ENCODE measurements at regions not wholly inside any gene's neighbourhood (a gene's known extent, or its start where the extent isn't known, plus 50 kb on each side); places are given as distances from the start of the nearest gene placed in this dataset.

GRCh38 chr20:22383156-22383555 is 201.2 kb downstream of the FOXA2 start:
- no peak for TF ChIP-seq RHOXF2B (CRISPR knock-in tag; conservative IDR thresholded peaks at IDR 0.05)
- no peak for TF ChIP-seq E2F6 (IDR thresholded peaks at IDR 0.05; ENCODE audit: borderline replicate concordance in 1 of 2, extremely low read depth in 1 of 2, insufficient read depth in 1 of 2, insufficient read length in 1 of 2, low read depth in 1 of 2, low read length in 1 of 2, poor library complexity in 1 of 2, severe bottlenecking in 1 of 2)
- TF ChIP-seq, protein P1, sequence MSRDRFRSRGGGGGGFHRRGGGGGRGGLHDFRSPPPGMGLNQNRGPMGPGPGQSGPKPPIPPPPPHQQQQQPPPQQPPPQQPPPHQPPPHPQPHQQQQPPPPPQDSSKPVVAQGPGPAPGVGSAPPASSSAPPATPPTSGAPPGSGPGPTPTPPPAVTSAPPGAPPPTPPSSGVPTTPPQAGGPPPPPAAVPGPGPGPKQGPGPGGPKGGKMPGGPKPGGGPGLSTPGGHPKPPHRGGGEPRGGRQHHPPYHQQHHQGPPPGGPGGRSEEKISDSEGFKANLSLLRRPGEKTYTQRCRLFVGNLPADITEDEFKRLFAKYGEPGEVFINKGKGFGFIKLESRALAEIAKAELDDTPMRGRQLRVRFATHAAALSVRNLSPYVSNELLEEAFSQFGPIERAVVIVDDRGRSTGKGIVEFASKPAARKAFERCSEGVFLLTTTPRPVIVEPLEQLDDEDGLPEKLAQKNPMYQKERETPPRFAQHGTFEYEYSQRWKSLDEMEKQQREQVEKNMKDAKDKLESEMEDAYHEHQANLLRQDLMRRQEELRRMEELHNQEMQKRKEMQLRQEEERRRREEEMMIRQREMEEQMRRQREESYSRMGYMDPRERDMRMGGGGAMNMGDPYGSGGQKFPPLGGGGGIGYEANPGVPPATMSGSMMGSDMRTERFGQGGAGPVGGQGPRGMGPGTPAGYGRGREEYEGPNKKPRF (IDR thresholded peaks at IDR 0.05; ENCODE audit: low read depth, low read length): no peak
- TF ChIP-seq SLC30A9 (CRISPR knock-in tag; IDR thresholded peaks at IDR 0.05): no peak
- no peak for TF ChIP-seq PML (IDR thresholded peaks at IDR 0.05; ENCODE audit: low read length)
- no peak for TF ChIP-seq CEBPB (tag; IDR thresholded peaks at IDR 0.05)
- TF ChIP-seq NCOA6 (IDR thresholded peaks at IDR 0.05): no peak
- TF ChIP-seq BDP1 (IDR thresholded peaks at IDR 0.05; ENCODE audit: insufficient read depth, insufficient read length): no peak
- no peak for TF ChIP-seq TAL1 (IDR thresholded peaks at IDR 0.05)
- TF ChIP-seq KDM1A (IDR thresholded peaks at IDR 0.05): no peak
- ATAC-seq (no peak), FAIRE-seq (no peak), DNase-seq (ENCODE audit: extremely low read depth in 1 of 4, low spot score in 3 of 4) (no peak)
- Histone ChIP-seq H4K20me1 (replicated peaks; ENCODE audit: control insufficient read depth, insufficient read depth, low read length) (no peaks in the 10 kb centered on the region), H3K27me3 (ENCODE audit: control insufficient read depth in 2 of 2, insufficient read depth in 2 of 2, low read length in 2 of 2) (no peaks in the 10 kb centered on the region), H3K4me2 (ENCODE audit: insufficient read depth, low read length) (no peak overlapping the region), H3K9me3 (replicated peaks; ENCODE audit: control insufficient read depth, insufficient read depth, low read depth, low read length) (no peaks in the 10 kb centered on the region), H3K4me1 (replicated peaks in 1 of 2; ENCODE audit: control insufficient read depth in 2 of 2, insufficient read depth in 2 of 2, low read length in 2 of 2) (peaks cover 0 to 7% of the 10 kb centered on the region in 2 experiments; a peak in 3 of 5 replicates), H3K36me3 (ENCODE audit: control insufficient read depth, insufficient read depth, low read length) (no peaks in the 10 kb centered on the region), H3K4me3 (no peak overlapping the region), H3K9ac (ENCODE audit: insufficient read depth in 1 of 2, low read depth in 2 of 2, low read length in 2 of 2) (no peak overlapping the region), H3K27ac (ENCODE audit: extremely low read depth, low read depth, low read length) (no peak overlapping the region), H3K9me1 (ENCODE audit: control insufficient read depth, insufficient read depth, low read length) (no peaks in the 10 kb centered on the region), H2AFZ (ENCODE audit: low read depth, low read length) (no peak overlapping the region), H3K79me2 (ENCODE audit: control insufficient read depth, insufficient read depth, low read length) (no peaks in the 10 kb centered on the region)
- ChIA-PET CTCF (ENCODE audit: low intra/inter-chr PET ratio) (no interaction called here), POLR2A (no interaction called here)
- no TSS peak for BruUV-seq (replicated peaks)
- intact Hi-C loops (cut with micrococcal nuclease) (no loop called here), in situ Hi-C loops (cut with MboI) (no loop called here)
- WGBS (ENCODE audit: insufficient coverage, low coverage, missing lambda C conversion rate): 64% methylated on average over 4 of the region's 4 CpGs

All from K562 (cell line).